AG04449 (cell line): ENCODE measurements at regions not wholly inside any gene's neighbourhood (a gene's known extent, or its start where the extent isn't known, plus 50 kb on each side); places are given as distances from the start of the nearest gene placed in this dataset.

Experiments used
- CTCF ChIA-PET: fragments of 350-600 bp; formaldehyde crosslinking; extraction: SDS; loops from one replicate; lab custom pipeline; 2021; ENCODE audit warnings: antibody characterized with exemption; lab: Yijun Ruan, JAX
- POLR2A ChIA-PET: fragments of 400-600, 350-600 bp; formaldehyde crosslinking; extraction: SDS; loops from one replicate; lab custom pipeline; 2020; ENCODE audit warnings: antibody characterized with exemption, inconsistent platforms; lab: Yijun Ruan, JAX
- DNase-seq: peaks from one replicate; pipeline ENCODE4 v3.0.0-alpha.2; 2010; ENCODE audit warnings: low read depth, low spot score
- H3K4me3 ChIP-seq: 2 replicates; pipeline ENCODE4 v1.5.1; 2011; ENCODE audit warnings: low read depth, mild to moderate bottlenecking, control low read depth, low read length
- CTCF ChIP-seq: IDR thresholded peaks from one replicate; pipeline ENCODE4 v1.5.1; 2011; ENCODE audit warnings: mild to moderate bottlenecking, moderate library complexity, low read length, control low read depth, inconsistent platforms; ENCODE audit not compliant: insufficient read depth; ENCODE audit errors: missing control alignments

- POLR2A ChIA-PET, result no interaction called here
- H3K4me3 ChIP-seq, result no peak overlapping the region
- TF ChIP-seq CTCF, result no peak
- CTCF ChIA-PET, result interaction anchor here (0.9 to 1.2 kb wide), 2 partner anchors 9 to 719 kb away, joined by 3 to 4 read pairs; no protein-coding TSS in a partner anchor
- no peak for DNase-seq
Observed at GRCh38 chr6:128574402-128574801, 54.0 kb upstream of the PTPRK start.

DNA sequence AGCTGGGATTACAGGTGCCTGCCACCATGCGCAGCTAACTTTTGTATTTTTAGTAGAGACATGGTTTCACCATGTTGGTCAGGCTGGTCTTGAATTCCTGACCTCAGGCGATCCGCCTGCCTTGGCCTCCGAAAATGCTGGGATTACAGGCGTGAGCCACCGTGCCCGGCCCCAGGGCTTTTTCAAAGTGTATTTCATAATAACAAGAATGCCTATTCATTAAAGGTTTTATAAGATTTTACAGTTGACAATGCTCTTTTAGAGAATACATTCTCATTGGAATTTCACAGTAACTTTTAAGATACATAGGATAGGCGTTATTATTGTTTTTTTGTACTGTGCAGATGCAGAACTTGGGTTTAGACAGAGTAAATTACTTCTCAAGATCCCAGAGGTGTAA lies 52.6 kb upstream of the PTPRK start:
- no peak for DNase-seq
- POLR2A ChIA-PET, result no interaction called here
- CTCF ChIA-PET, result no interaction called here
- no peak for TF ChIP-seq CTCF
- H3K4me3 ChIP-seq, result no peak overlapping the region

DNA sequence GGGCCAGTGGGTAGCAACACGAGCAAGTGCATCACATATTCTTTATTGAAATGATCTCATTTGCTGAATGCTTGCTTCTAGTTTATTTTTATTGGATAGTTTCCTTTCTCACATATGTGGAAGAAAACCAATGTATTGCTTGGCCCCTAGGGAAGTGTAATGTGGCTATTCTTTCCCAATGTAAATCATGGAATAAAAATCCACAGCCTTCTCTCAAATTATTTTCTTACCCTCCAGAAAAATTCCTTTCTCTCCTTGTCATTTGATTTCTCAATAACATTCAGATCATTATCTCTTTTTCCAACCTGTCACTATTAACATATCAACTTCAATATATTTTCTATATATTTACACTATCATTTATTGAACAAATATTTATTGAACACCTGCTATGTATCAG lies 51.9 kb upstream of the PTPRK start:
- CTCF ChIA-PET, result no interaction called here
- DNase-seq, result peak; percentile 24
- H3K4me3 ChIP-seq, result no peak overlapping the region
- TF ChIP-seq CTCF, result no peak
- POLR2A ChIA-PET, result no interaction called here

DNA sequence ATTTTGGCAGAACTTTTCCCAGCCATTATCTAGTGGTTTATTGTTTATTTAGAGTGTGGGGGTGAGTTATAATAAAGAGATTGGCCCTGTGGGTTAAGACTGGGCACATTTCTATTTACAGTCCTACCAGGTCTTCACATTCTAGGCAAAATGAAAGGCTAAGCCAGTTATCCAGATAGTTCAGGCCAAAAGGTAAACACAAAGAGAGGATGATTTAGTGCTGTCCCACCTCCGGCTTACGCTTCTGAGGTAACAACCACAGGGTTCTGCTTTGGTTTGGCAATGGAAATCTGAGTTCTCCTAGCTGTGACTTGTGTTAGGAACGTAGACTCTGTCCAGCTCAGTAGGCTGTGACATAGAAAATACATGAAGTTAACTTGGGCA lies 50.3 kb upstream of the PTPRK start:
- DNase-seq, result no peak
- POLR2A ChIA-PET, result no interaction called here
- TF ChIP-seq CTCF, result no peak
- CTCF ChIA-PET, result no interaction called here
- no peak overlapping the region for H3K4me3 ChIP-seq

DNA sequence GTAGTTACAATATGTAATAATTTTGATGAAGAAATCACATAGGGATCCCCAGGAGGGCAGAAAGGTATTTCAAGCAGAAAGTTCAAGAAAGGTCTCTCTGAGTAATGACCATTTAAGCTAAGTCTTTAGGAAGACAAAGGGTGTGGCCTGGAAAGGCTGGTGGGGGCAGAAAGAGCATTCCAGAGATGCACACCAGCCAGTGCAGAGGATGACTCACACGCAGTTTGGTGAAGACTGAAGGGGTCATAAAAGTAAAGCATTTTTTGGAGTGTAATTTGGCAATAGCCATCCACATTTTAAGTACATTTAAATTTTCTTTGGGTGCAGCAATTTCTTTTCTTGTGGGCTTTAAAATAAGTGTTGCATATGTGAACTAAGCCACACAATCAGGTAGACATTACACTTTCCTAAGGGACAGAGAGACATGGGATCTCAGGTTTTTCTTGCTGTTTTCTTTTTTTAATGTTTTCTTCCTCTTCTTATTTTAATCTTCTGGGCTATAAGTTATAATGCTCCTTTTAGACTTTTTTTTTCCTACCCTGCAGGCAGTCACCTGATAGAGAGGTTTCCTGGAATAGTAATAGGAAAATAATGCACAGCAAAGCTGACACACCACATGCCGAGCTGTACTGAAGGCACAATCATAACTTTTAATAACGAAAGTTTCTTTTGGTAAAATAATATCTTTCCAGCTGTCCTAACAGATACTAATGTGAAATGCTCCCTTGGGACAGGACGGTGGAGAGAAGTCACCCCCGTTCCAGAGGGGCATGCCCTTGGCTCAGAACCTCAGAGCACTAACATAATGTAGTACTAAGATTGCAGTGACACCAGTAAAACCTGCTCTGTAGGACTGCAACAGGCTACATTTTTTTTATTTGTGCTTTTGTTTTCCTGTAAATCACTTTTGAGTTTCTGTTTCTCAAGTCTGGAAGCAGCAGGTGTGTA lies 49.6 kb upstream of the PTPRK start:
- ChIA-PET POLR2A (interaction anchor here (0.9 kb wide), 1 partner anchor 9 kb away, joined by 4 read pairs; no protein-coding TSS in a partner anchor), CTCF (no interaction called here)
- TF ChIP-seq CTCF, result no peak
- H3K4me3 ChIP-seq, result no peak overlapping the region; the same call in none of the 2 replicates
- DNase-seq, result peak; percentile 83
